ENCODE measurements at regions not wholly inside any gene's neighbourhood (a gene's known extent, or its start where the extent isn't known, plus 50 kb on each side); places are given as distances from the start of the nearest gene placed in this dataset.

GRCh38 chr2:12968399-12968798 lies 251.7 kb downstream of the TRIB2 start:
- H3K4me3 ChIP-seq (ENCODE audit: low read depth, low read length), result no peak overlapping the region
- TF ChIP-seq CTCF (IDR thresholded peaks at IDR 0.05; ENCODE audit: low read depth, low read length, missing control alignments), result no peak
- DNase-seq (ENCODE audit: low read depth), result no peak
- in situ Hi-C loops (cut with HindIII; ENCODE audit: low sequenced_read_pairs), result no loop called here

GRCh38 chr2:12970861-12971260 lies 254.1 kb downstream of the TRIB2 start:
- H3K4me3 ChIP-seq (ENCODE audit: low read depth, low read length), result no peak overlapping the region
- no peak for TF ChIP-seq CTCF (IDR thresholded peaks at IDR 0.05; ENCODE audit: low read depth, low read length, missing control alignments)
- in situ Hi-C loops (cut with HindIII; ENCODE audit: low sequenced_read_pairs), result no loop called here
- DNase-seq (ENCODE audit: low read depth), result peak; percentile 20

GRCh38 chr2:12971581-12972365 lies 255.0 kb downstream of the TRIB2 start:
- H3K4me3 ChIP-seq (ENCODE audit: low read depth, low read length), result no peak overlapping the region
- no peak for TF ChIP-seq CTCF (IDR thresholded peaks at IDR 0.05; ENCODE audit: low read depth, low read length, missing control alignments)
- no peak for DNase-seq (ENCODE audit: low read depth)
- in situ Hi-C loops (cut with HindIII; ENCODE audit: low sequenced_read_pairs), result no loop called here

GRCh38 chr2:12978066-12978835 lies 261.5 kb downstream of the TRIB2 start:
- no peak for TF ChIP-seq CTCF (IDR thresholded peaks at IDR 0.05; ENCODE audit: low read depth, low read length, missing control alignments)
- no peak overlapping the region for H3K4me3 ChIP-seq (ENCODE audit: low read depth, low read length)
- no peak for DNase-seq (ENCODE audit: low read depth)
- in situ Hi-C loops (cut with HindIII; ENCODE audit: low sequenced_read_pairs), result no loop called here

GRCh38 chr2:12979066-12979465 lies 262.3 kb downstream of the TRIB2 start:
- in situ Hi-C loops (cut with HindIII; ENCODE audit: low sequenced_read_pairs), result no loop called here
- no peak for TF ChIP-seq CTCF (IDR thresholded peaks at IDR 0.05; ENCODE audit: low read depth, low read length, missing control alignments)
- H3K4me3 ChIP-seq (ENCODE audit: low read depth, low read length), result no peak overlapping the region
- DNase-seq (ENCODE audit: low read depth), result no peak

GRCh38 chr2:12980817-12981216 lies 264.1 kb downstream of the TRIB2 start:
- DNase-seq (ENCODE audit: low read depth), result no peak
- H3K4me3 ChIP-seq (ENCODE audit: low read depth, low read length), result no peak overlapping the region
- in situ Hi-C loops (cut with HindIII; ENCODE audit: low sequenced_read_pairs), result no loop called here
- TF ChIP-seq CTCF (IDR thresholded peaks at IDR 0.05; ENCODE audit: low read depth, low read length, missing control alignments), result no peak

All from astrocyte of the cerebellum (primary cell).